Kidney epithelial cell (primary cell): ENCODE measurements at regions not wholly inside any gene's neighbourhood (a gene's known extent, or its start where the extent isn't known, plus 50 kb on each side); places are given as distances from the start of the nearest gene placed in this dataset.

Experiments used
- DNase-seq: peaks from one replicate; pipeline ENCODE4 v3.0.0-alpha.2; 2010; ENCODE audit warnings: low read depth
- H3K27me3 ChIP-seq: 2 replicates; pipeline ENCODE4 v1.6.0; 2011; ENCODE audit warnings: low read length; ENCODE audit not compliant: control insufficient read depth, insufficient read depth
- H3K36me3 ChIP-seq: 2 replicates; pipeline ENCODE4 v1.5.1; 2011; ENCODE audit warnings: low read length; ENCODE audit not compliant: control insufficient read depth, insufficient read depth
- H3K4me3 ChIP-seq: 2 replicates; pipeline ENCODE4 v1.5.1; 2011; ENCODE audit warnings: low read depth, mild to moderate bottlenecking, control low read depth, low read length
- CTCF ChIP-seq: IDR thresholded peaks from 2 replicates; pipeline ENCODE4 v1.5.1; 2011; ENCODE audit warnings: mild to moderate bottlenecking, moderate library complexity, low read length, control low read depth, inconsistent platforms; ENCODE audit not compliant: insufficient read depth, poor library complexity, severe bottlenecking

GRCh38 chr2:212832211-212833195 is 293.9 kb upstream of the ERBB4 start:
- no peak for DNase-seq
- Histone ChIP-seq H3K4me3 (no peak overlapping the region), H3K27me3 (no peaks in the 10 kb centered on the region), H3K36me3 (no peaks in the 10 kb centered on the region)
- no peak for TF ChIP-seq CTCF

- no peak for TF ChIP-seq CTCF
- Histone ChIP-seq H3K36me3 (no peaks in the 10 kb centered on the region), H3K27me3 (no peaks in the 10 kb centered on the region), H3K4me3 (no peak overlapping the region)
- DNase-seq: no peak
Measured at GRCh38 chr2:212831671-212832199, 293.1 kb upstream of the ERBB4 start.

DNA sequence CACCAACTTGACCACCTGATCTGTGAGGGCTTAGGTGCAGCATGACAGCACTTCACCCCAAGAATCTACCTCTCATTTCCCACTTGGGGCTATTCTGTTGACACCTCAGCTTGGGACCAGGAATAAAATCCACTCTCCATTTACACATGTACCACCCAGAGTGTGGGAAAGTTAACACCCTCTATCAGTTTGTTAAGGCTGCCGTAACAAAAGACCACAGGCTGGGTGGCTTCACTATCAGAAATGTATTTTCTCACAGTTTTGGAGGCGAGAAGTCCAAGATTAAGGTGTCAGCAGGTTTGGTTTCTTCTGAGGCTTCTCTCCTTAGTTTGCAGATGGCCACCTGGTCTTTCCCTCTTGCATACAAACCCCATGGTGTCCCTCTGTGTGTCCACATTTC is 277.7 kb upstream of the ERBB4 start:
- no peaks in the 10 kb centered on the region for H3K27me3 ChIP-seq
- no peak for DNase-seq
- no peak for TF ChIP-seq CTCF
- no peaks in the 10 kb centered on the region for H3K36me3 ChIP-seq
- no peak overlapping the region for H3K4me3 ChIP-seq

DNA sequence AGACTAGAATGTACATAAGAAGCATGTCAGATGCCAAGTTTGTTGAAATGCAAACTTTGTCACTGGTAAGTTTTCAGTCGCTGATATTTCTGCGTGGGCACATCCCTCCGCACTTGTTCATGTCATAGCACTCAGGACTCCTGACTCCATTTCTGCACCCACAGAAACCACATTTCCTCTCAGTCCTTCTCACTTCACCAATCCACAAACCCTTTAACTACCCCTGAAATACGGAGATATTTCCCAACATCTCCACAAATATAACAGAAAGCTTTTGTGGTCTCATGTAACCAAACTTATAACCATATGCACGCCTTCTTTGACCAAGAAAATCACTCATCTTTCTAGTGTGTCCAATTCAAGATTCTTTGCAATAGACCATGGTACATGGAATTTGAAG is 276.9 kb upstream of the ERBB4 start:
- Histone ChIP-seq H3K4me3 (no peak overlapping the region), H3K27me3 (no peaks in the 10 kb centered on the region), H3K36me3 (no peaks in the 10 kb centered on the region)
- no peak for TF ChIP-seq CTCF
- no peak for DNase-seq

DNA sequence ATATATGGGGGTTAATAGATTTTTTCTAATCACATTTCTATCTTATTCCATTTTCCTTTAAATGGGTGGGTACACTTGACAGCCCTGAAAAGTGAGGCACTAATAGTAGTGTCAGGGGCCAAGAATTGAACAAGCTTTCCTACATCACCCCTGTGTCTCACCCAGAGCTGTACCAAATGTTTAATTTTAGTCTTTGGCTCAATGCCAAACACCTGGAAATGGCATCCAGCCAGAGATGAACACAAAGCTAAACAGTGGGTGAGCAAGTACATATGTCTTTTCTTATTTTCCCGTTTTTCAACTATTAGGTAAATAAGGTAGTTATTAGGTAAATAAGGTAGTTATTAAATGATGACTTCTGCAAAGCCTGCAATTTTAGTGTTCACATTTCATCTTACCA is 276.3 kb upstream of the ERBB4 start:
- TF ChIP-seq CTCF: no peak
- Histone ChIP-seq H3K27me3 (no peaks in the 10 kb centered on the region), H3K4me3 (no peak overlapping the region), H3K36me3 (no peaks in the 10 kb centered on the region)
- DNase-seq: no peak

DNA sequence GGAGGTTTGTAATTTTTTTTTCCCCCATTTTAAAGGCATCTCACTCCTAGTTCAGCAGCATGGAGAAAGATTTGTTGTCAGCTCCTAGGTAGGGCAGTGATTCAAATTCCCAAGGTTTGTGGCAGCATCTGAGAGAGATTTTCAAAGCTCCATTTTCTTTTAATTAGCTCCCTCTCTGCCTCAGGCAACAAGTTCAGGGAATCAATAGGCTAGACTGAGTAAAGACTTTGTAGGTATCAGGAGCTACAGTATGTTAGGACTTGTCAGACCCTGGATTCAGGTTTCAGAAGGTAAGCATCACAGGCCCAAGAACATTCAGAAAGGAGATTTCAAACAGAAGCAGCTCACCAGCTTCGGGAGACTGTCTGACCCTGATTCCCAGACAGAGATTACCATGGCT is 273.3 kb upstream of the ERBB4 start:
- Histone ChIP-seq H3K4me3 (no peak overlapping the region), H3K27me3 (no peaks in the 10 kb centered on the region), H3K36me3 (no peaks in the 10 kb centered on the region)
- TF ChIP-seq CTCF: no peak
- no peak for DNase-seq
